CD4-positive, alpha-beta T cell treated with Interleukin-10 for 1 hour (primary cell): ENCODE measurements at regions not wholly inside any gene's neighbourhood (a gene's known extent, or its start where the extent isn't known, plus 50 kb on each side); places are given as distances from the start of the nearest gene placed in this dataset.
"Not testable (repeated sequence)": the region's sequence is repeated elsewhere in the genome, so short reads cannot be mapped to it uniquely, and the experiment has no call there.

Experiments
- DNase-seq: peaks from one replicate; pipeline ENCODE4 v3.0.0-alpha.2; 2020

DNA sequence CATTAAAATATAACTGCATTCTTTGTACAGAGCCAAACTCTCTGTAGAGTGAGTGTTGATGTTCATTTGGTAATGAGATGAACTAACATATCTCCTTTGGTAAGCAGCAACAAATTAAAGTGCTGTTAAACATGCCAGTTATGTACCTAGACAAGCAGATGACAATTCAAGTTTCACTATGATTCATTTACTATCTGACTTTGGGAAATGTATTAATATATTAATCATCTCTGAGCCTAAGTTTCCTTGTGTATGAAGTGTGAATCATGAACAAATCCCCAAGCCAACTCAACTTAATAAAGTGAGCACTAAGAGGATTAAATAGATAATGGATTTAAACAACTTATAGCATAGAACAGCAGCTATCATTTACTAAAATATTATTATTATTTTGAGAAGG, 1044.2 kb downstream of the GLUD2 start:
- DNase-seq = no peak

DNA sequence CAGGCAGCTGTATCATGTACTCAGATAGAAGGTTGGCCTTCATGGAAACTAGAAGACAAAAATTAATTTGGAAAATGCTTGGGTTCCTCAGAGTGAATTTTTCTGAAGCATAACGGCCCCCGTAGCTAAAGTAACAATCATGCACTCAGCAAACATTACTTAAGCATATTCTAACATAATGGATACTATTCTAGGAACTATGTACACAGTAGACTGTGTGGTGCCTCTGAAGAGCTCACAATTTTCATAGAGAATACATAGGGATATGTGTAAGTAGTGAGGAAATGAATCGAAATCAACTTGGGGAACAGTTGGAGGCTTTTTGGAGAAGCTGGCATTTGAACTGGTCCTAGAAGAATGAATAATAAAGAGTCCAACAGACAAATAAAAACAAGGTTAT, 1045.0 kb downstream of the GLUD2 start:
- no peak for DNase-seq

DNA sequence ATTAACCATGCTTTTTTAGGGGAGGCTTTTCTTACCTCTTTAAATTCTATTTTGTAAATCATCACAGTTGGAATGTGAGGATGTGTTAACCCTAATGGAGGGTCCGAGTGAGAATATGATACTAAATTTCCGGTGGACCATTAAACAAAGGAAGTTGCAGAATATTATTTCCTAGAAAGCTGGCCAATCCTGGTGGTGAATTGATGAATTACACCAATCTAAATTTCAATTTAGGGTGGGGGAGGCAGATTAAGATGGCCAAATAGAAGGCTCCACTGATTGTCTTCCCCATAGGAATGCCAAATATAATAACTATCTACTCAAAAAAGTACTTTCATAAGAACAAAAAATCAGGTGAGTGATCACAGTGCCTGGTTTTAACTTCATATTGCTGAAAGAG, 1045.6 kb downstream of the GLUD2 start:
- DNase-seq = no peak

DNA sequence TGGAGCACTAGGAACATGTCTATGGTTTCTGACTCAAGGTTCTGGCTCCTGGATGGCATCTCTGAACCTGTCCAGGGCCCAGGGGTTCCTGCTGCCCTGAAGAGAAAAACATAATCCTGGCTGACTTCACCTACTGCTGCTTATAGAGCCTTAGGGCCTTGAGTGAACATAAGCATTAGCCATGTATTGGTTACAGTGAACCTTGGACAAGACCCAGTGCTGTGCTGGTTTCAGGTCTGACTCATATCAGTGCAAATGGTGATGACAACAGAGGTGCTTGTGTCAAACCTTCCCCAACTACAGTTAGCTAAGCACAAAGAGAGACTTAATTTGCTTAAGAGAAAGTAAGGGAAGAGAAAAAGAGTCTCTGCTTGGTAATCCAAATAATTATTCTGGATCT, 1047.2 kb downstream of the GLUD2 start:
- no peak for DNase-seq

DNA sequence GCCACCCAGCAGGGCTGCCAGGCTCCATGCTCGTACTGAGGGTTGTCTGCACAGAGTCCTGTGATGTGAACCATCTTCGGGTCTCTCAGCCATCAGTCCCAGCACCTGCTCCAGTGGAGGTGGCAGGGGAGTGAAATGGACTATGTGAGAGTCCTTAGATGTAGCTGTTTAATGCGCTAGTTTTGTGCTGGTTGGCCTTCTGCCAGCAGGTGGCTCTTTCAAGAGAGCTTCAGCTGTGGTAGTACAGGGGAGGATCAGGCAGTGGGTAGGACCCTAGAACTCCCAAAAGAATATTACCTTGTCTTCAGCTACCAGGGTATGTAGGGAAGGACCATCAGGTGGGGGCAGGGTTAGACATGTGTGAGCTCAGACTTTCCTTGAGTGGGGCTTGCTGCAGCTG, 1066.0 kb downstream of the GLUD2 start:
- DNase-seq = no peak

DNA sequence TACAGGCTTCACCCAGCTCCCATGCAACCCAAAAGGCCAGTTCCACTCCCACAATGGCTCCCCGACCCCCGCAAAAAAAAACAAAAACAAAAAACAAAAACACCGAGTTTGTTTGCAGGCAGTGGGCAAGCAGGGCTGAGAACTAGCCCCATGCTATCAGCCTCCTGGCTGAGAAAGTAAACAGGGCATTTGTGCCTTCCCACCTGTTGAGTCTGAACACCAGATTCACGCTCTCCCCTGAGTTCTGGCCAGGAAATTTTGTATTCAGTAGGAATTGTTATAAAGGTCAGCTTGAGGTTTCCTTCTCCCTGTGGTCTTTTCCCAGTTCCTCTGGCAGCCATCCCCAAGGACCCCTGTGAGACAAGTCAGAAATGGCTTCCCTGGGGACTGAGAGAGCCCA, 1066.5 kb downstream of the GLUD2 start:
- no peak for DNase-seq

DNA sequence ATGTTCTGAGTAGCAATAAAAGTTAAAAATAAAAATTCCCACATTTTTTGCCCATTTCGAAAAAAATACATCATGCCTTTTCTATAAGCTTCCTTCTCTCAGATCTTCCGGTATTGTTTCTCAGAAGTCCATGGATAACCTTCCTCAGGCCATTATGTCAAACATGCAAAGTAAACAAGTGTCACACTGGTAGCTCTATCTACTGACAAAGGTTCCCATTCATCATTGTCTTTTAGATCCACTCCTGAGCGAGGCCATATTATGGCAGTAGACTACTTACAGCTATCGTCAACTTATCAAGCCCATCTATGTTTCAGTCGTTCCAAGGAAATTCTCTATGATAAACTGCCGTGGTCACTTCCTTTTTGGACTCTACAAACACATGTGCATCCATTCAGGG, 1068.2 kb downstream of the GLUD2 start:
- DNase-seq = no peak

DNA sequence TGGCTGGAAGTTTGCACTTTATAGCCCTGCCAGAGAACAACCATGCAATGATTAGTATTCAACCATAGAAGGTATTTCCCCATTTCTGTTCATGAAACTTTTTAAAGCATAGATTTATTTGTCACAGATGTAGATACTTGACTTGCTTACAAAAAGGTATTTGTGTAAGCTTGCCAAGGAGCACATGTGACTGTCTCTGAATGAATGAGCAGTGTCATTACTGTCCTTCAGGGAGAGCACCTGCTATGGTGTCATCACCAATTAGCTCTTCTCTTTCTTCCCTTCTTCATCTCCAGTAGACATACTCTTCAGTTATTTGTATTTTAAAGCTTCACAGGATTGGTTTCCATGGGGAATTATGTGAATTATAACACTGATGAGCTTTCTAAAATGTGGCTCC, 1064.7 kb upstream of the GRIA3 start:
- DNase-seq = no peak

DNA sequence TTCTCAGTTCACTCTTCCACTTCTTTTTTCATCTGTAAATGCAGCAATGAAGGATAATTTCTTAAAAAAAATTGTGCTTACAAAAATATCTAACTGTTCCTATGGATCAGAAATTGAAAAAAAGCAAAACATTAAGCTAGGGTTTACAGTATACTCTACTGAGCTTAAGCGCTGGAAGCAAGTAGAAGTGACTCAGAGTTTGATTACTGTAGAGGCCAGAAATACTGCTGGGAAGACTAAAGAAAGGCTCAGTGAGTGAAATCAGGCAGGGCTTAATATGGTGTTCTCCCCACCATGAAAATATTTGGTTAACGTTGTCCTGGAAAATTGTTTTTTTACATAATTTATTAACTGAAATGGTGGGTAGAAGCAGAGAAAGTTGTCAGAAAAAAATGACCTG, 1061.8 kb upstream of the GRIA3 start:
- no peak for DNase-seq

DNA sequence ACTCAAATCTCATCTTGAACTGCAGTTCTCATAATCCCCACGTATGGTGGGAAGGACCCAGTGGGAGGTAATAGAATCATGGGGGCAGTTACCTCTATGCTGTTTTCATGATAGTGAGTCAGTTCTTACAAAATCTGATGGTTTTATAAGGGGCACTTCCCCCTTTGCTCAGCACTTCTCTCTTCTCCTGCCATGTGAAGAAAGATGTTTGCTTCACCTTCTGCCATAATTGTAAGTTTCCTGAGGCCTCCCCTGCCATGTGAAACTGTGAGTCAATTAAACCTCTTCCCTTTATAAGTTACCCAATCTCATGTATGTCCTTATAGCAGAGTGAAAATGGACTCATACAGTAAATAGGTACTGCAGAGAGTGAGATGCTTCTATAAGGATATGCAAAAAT, 1050.6 kb upstream of the GRIA3 start:
- DNase-seq = no peak

DNA sequence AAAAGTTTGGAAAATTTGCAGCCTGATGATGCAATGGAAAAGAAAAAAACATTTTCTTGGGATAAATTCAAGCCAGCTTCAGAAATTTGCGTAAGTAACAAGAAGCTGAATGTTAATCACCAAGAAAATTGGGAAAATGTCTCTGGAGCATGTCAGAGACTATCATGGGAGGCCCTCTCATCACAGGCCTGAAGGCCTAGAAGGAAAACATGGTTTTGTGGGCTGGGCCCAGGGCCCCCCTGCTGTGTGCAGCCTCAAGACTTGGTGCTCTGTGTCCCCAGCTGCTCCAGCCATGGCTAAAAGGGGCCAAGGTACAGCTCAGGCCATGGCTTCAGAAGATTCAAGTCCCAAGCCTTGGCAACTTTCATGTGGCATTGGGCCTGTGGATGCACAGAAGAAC, 1049.8 kb upstream of the GRIA3 start:
- DNase-seq = no peak

DNA sequence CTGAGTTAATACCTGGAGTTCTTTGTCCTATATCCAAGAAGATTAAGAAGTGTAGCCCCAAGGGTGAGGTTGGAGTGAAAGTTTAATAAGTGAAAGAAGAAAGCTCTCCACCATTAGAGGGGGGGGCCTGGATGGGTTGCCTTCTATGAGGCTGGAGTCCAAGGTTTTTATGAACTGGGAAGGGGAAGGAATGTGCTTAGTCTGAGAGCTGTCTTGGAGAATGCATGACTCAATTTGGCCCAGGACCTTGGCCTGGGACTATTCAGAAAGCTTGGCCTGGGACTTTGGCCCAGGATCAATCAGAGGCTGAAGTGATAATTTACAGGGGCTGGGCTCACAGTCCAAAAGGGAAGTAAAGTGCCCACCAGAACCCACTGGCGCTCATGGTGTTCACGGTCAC, 1049.0 kb upstream of the GRIA3 start:
- DNase-seq = no peak

DNA sequence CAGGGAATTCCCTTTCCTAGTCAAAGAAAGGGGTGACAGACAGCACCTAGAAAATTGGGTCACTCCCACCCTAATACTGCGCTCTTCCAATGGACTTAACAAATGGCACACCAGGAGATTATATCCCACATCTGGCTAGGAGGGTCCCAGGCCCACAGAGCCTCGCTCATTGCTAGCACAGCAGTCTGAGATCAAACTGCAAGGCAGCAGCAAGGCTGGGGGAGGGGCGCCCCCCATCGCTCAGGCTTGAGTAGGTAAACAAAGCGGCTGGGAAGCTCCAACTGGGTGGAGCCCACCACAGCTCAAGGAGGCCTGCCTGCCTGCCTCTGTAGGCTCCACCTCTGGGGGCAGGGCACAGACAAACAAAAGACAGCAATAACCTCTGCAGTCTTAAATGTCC, 1043.9 kb upstream of the GRIA3 start:
- DNase-seq = not testable (repeated sequence)

DNA sequence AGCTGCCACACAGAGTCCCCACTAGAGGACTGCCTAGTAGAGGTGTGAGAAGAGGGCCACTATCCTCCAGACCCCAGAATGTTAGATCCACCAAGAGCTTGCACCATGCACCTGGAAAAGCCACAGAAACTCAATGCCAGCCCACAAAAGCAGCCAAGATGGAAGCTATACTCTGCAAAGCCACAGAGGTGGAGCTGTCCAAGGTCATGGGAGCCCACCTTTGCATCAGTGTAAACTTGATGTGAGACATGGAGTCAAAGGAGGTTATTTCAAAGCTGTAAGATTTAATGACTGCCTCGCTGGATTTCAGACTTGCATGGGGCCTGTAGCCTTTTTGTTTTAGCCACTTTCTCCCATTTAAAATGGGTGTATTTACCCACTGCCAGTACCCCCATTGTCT, 1030.1 kb upstream of the GRIA3 start:
- DNase-seq = no peak

DNA sequence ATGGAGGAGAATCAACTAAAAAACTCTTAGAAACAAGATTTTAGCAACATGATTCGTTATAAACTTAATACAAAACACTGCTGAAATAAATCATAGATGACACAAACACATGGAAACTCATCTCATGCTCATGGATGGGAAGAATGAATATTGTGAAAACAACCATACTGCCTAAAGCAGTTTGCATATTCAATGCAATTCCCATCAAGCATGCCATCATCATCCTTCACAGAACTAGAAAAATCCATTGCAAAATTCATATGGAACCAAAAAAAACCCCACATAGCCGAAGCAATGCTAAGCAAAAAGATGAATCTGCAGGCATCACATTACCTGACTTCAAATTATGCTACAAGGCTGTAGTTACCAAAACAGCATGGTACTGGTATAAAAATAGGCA, 1015.8 kb upstream of the GRIA3 start:
- DNase-seq = no peak

DNA sequence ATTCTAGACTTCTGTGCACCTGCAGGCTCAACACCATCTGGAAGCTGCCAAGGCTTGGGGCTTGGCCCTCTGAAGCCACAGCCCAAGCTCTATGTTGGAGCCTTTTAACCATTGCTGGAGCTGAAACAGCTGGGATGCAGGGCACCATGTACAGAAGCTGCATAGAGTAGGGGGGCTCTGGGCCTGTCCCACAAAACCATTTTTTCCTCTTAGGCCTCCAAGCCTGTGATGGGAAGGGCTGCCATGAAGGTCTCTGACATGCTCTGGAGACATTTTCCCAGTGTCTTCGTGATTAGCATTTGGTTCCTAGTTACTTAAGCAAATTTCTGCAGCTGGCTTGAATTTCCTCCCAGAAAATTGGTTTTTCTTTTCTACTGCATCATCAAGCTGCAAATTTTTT, 999.3 kb upstream of the GRIA3 start:
- no peak for DNase-seq

DNA sequence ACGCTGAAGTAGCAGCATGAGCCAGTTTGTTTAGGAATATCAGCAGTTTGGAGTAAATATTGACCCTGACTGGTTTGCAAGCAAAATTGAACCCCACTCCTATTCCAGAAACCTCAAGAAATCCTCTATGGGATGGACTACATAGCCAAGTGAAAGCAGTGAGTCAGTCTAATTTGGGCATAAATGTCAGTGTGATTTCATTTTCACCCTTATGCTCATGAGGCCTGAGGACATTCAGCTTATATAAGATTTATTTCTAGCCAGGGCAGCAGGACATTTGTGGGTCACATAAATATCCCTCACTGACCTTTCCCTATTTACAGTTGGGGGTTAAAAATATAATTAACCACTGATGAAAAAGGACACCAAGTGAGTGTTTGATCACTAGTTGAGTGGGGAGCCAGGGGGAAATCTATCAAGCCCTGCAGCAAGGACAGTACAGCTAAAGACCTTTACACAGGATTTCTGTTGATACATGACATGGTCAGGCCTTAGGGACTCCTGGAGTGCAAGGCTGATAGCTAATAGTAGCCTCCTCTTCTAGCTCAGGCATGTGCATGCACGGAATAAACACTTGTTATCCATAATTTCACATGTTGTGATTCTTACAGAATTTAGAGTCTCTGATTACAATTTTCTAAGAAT, 996.9 kb upstream of the GRIA3 start:
- DNase-seq = no peak

DNA sequence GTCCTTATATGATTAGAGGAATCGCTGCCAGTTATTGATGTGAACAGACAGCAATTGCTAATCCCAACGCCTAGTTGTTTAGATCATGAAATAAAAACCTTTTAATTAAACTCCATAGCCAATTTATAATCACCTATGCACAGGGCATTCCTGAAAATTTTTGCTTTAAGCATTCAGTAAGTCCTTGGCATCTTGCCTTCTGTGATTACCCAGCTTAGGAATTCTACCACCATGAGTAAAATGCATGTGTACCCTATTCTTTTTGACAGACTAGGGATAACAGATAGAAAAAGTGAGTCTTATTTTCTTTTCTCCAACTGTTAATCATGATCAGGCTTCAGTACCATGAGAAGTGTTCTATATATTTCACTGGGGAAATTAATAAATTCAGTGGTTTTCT, 995.3 kb upstream of the GRIA3 start:
- no peak for DNase-seq

DNA sequence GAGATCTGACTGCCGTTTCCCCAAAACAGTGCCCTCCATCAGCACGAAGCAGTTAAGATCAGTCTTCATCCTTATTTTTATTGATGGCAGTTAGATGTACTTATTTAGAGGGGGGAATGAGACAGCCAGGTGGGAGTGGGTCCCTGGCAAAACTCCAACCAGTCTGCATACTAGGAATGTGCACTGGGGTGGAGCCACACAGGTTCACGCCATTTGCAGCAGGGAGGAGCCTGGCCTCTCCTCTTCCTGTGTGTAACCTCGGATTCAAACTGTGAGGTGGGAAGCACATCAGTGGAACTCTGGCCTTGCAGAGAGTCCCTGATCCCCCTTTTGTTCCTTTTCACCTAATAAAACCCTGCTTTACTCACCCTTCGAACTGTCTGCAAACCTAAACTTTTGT, 987.7 kb upstream of the GRIA3 start:
- DNase-seq = no peak

DNA sequence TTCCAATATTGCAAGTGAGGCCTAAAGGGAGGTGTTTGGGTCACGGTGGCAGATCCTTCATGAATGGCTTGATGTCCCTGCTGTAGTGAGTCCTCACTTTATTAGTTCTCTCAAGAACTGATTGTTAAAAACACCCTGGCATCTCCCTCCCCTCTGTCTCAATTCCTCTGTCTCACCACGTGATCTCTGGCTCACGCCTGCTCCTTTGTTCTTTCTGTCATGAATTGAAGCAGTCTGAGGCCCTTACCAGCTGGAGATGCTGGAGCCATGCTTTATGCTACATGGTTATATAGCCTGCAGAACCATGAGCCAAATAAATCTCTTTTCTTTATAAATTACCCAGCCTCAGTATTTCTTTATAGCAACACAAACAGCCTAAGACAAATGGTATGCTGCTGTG, 980.7 kb upstream of the GRIA3 start:
- DNase-seq = no peak

DNA sequence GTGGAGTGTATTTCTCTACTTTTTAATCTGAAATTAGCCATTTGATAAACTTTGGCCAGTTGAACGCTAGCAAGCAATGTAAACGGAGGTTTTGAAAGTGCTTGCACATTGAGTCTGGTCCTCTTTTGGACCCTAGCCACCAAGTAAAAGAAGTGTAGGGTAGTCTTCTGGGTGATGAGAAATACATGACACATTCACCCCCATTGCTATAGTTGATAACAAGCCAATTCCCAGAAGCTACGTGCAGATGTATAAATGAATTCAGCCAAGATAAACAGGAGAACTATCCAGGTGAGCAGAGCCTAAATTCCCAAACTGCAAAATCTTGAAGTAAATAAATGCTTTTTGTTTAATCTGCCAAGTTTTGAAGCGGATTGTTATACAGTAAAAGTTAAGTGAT, 965.4 kb upstream of the GRIA3 start:
- DNase-seq = no peak

DNA sequence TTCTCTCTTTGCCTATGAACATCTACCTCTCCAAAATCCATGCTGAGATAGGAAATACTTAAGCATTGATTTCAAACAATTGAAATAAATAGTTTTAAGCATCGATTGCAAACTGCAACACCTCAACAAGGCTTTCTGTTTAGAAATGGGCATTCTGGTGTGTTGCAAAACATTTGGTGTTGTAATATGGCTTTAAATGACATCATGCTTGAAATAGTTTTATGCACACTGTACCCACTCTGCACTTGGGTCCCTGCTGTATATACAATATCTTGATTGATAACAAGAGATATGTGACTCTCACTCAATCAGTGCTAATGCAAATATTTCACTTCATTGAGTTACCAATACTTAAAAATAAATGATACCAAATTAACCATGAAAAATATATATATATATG, 964.9 kb upstream of the GRIA3 start:
- DNase-seq = no peak

DNA sequence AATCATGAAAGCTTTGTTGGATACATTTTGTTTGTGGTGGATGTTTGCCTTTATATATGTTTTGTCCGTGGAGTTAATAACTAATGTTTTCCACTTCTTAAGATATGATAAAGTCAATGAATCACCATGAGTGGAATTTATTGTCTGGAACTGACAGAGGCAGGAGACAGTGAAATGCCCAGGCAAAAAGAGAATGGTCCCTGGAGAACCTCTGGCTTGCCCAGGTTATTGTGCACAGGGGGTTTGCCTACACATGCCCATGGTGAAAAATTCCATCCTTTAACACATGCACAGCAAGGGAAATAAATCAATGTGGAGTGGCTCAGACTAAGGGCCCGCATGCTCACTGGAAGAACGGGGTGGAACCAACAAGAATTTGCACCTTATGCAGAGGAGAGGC, 964.3 kb upstream of the GRIA3 start:
- DNase-seq = no peak

DNA sequence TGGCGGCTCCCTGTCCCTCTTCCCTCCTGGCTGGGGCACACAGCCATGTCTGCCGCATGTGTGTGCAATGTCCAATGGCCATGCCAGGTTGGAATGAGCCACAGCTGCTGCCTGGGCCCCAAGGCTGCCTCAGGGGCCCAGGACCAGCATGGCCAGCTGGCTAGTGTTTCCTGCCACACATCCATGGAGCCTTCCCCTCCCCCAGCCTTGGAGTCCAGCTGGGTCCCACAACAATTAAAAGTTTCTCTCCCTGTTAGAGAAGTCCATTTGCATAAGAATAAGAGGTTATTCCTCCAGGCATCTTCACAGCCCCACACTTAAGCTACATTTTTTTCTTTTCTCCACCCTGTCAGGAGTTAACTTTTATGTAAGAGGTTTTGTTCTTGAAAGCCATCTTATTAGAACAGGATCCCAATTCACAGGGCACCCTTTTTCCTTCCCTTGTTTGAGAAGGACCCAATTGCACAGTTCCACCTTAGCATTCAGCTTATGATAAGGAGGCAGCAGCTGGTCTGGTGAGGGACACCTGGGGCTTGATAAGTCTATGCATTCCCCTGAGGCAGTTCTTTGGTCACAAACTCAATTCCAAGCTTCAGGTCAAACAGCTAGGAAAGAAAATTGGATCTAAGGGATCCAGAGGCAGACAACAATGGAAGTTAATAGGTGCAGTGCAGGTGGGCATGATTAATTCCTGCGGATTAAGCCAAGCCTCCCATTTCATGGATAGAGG, 963.3 kb upstream of the GRIA3 start:
- no peak for DNase-seq

DNA sequence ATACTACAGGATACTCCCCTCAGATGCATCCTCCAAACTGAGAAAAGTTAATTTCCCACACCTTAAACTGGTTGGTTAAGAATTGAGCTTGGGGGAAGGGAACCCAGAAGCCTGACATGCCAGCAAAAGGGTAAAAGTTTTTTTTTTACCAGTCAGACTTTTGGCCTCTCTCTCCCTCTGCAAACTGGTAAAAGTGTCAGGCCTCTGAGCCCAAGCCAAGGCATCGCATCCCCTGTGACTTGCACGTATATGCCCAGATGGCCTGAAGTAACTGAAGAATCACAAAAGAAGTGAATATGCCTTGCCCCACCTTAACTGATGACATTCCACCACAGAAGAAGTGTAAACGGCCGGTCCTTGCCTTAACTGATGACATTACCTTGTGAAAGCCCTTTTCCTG, 962.3 kb upstream of the GRIA3 start:
- not testable (repeated sequence) for DNase-seq
